ENCODE measurements at regions not wholly inside any gene's neighbourhood (a gene's known extent, or its start where the extent isn't known, plus 50 kb on each side); places are given as distances from the start of the nearest gene placed in this dataset.

- no peak for TF ChIP-seq CTCF (IDR thresholded peaks at IDR 0.05)
- TF ChIP-seq POLR2A (IDR thresholded peaks at IDR 0.05) = no peak
- intact Hi-C loops (cut with DNase I; ENCODE audit: low total_unique reads) = no loop called here
These were observed 562.5 kb downstream of the LMO7 start for GRCh38 chr13:76198568-76199163.

GRCh38 chr13:76189882-76190519 lies 553.9 kb downstream of the LMO7 start:
- no peaks in the 10 kb centered on the region for H3K27me3 ChIP-seq
- no peak overlapping the region for H3K27ac ChIP-seq
- no peak overlapping the region for H3K4me3 ChIP-seq
- no peak for DNase-seq
- H3K36me3 ChIP-seq = no peaks in the 10 kb centered on the region
- intact Hi-C loops (cut with DNase I; ENCODE audit: low total_unique reads) = no loop called here
- H3K9me3 ChIP-seq = no peaks in the 10 kb centered on the region
- TF ChIP-seq CTCF (IDR thresholded peaks at IDR 0.05) (no peak), POLR2A (IDR thresholded peaks at IDR 0.05) (no peak)
- H3K4me1 ChIP-seq = no peaks in the 10 kb centered on the region

More at GRCh38 chr13:76198568-76199163, 562.5 kb downstream of the LMO7 start:
- H3K4me3 ChIP-seq = no peak overlapping the region
- DNase-seq = no peak
- no peaks in the 10 kb centered on the region for H3K27me3 ChIP-seq
- no peaks in the 10 kb centered on the region for H3K4me1 ChIP-seq
- no peaks in the 10 kb centered on the region for H3K9me3 ChIP-seq
- H3K36me3 ChIP-seq = no peaks in the 10 kb centered on the region
- H3K27ac ChIP-seq = no peak overlapping the region

- DNase-seq = no peak
- H3K4me1 ChIP-seq = no peaks in the 10 kb centered on the region
- no peak for TF ChIP-seq POLR2A (IDR thresholded peaks at IDR 0.05)
- TF ChIP-seq CTCF (IDR thresholded peaks at IDR 0.05) = no peak
- no peaks in the 10 kb centered on the region for H3K36me3 ChIP-seq
- no peaks in the 10 kb centered on the region for H3K27me3 ChIP-seq
- H3K9me3 ChIP-seq = no peaks in the 10 kb centered on the region
- H3K4me3 ChIP-seq = no peak overlapping the region
- no peak overlapping the region for H3K27ac ChIP-seq
- intact Hi-C loops (cut with DNase I; ENCODE audit: low total_unique reads) = no loop called here
These were observed 540.0 kb downstream of the LMO7 start for GRCh38 chr13:76175961-76176725.

GRCh38 chr13:76168661-76169060 lies 532.5 kb downstream of the LMO7 start:
- intact Hi-C loops (cut with DNase I; ENCODE audit: low total_unique reads) = no loop called here
- no peak for DNase-seq
- TF ChIP-seq CTCF (IDR thresholded peaks at IDR 0.05) (no peak), POLR2A (IDR thresholded peaks at IDR 0.05) (no peak)

GRCh38 chr13:76164290-76164689 lies 528.2 kb downstream of the LMO7 start:
- intact Hi-C loops (cut with DNase I; ENCODE audit: low total_unique reads) = no loop called here

More at GRCh38 chr13:76168661-76169060, 532.5 kb downstream of the LMO7 start:
- Histone ChIP-seq H3K4me1 (no peaks in the 10 kb centered on the region), H3K9me3 (no peaks in the 10 kb centered on the region), H3K27me3 (no peaks in the 10 kb centered on the region), H3K27ac (no peak overlapping the region), H3K4me3 (no peak overlapping the region), H3K36me3 (no peaks in the 10 kb centered on the region)

More at GRCh38 chr13:76164290-76164689, 528.2 kb downstream of the LMO7 start:
- no peaks in the 10 kb centered on the region for H3K36me3 ChIP-seq
- H3K27me3 ChIP-seq = no peaks in the 10 kb centered on the region
- TF ChIP-seq CTCF (IDR thresholded peaks at IDR 0.05) (no peak), POLR2A (IDR thresholded peaks at IDR 0.05) (no peak)
- H3K9me3 ChIP-seq = no peaks in the 10 kb centered on the region
- H3K27ac ChIP-seq = no peak overlapping the region
- H3K4me1 ChIP-seq = no peaks in the 10 kb centered on the region
- no peak for DNase-seq
- H3K4me3 ChIP-seq = no peak overlapping the region
